Epithelial cell of esophagus (primary cell): ENCODE measurements at regions not wholly inside any gene's neighbourhood (a gene's known extent, or its start where the extent isn't known, plus 50 kb on each side); places are given as distances from the start of the nearest gene placed in this dataset.

Experiments used
- DNase-seq: peaks from one replicate; pipeline ENCODE4 v3.0.0; 2010; ENCODE audit warnings: low read depth
- H3K4me3 ChIP-seq: 2 replicates; pipeline ENCODE4 v1.5.1; 2011; ENCODE audit warnings: mild to moderate bottlenecking, low read length, control low read depth
- CTCF ChIP-seq: IDR thresholded peaks from 2 replicates; pipeline ENCODE4 v1.5.1; 2011; ENCODE audit warnings: low read depth, mild to moderate bottlenecking, low read length, control low read depth, inconsistent platforms; ENCODE audit not compliant: insufficient read depth; ENCODE audit errors: missing control alignments

GRCh38 chr13:106433066-106433465, 102.4 kb downstream of the EFNB2 start:
- no peak overlapping the region for H3K4me3 ChIP-seq
- no peak for TF ChIP-seq CTCF
- DNase-seq, result peak; percentile 42

- peak; percentile 65 for DNase-seq
- TF ChIP-seq CTCF, result no peak
- H3K4me3 ChIP-seq, result no peak overlapping the region
These were observed 102.8 kb downstream of the EFNB2 start for GRCh38 chr13:106432636-106433035.

GRCh38 chr13:106426909-106427308, 108.6 kb downstream of the EFNB2 start:
- DNase-seq, result no peak
- TF ChIP-seq CTCF, result no peak
- no peak overlapping the region for H3K4me3 ChIP-seq

- no peak for DNase-seq
These were observed 109.8 kb downstream of the EFNB2 start for GRCh38 chr13:106425661-106426060.

GRCh38 chr13:106424805-106425204, 110.7 kb downstream of the EFNB2 start:
- DNase-seq, result peak; percentile 37
- no peak for TF ChIP-seq CTCF

More at GRCh38 chr13:106425661-106426060, 109.8 kb downstream of the EFNB2 start:
- no peak for TF ChIP-seq CTCF
- H3K4me3 ChIP-seq, result no peak overlapping the region

GRCh38 chr13:106423530-106423929, 111.9 kb downstream of the EFNB2 start:
- H3K4me3 ChIP-seq, result no peak overlapping the region
- DNase-seq, result no peak
- TF ChIP-seq CTCF, result no peak

More at GRCh38 chr13:106424805-106425204, 110.7 kb downstream of the EFNB2 start:
- H3K4me3 ChIP-seq, result no peak overlapping the region

GRCh38 chr13:106418556-106418955, 116.9 kb downstream of the EFNB2 start:
- DNase-seq, result peak; percentile 27
- H3K4me3 ChIP-seq, result no peak overlapping the region
- TF ChIP-seq CTCF, result no peak
